HCT116 (cell line): ENCODE measurements at regions not wholly inside any gene's neighbourhood (a gene's known extent, or its start where the extent isn't known, plus 50 kb on each side); places are given as distances from the start of the nearest gene placed in this dataset.

Experiments used
- ATF3 ChIP-seq: IDR thresholded peaks from 2 replicates; pipeline ENCODE4 v1.6.1; 2012
- CBX3 ChIP-seq: IDR thresholded peaks from 2 replicates; pipeline ENCODE4 v1.6.1; 2012; ENCODE audit warnings: low read depth
- CEBPB ChIP-seq: IDR thresholded peaks from 2 replicates; pipeline ENCODE4 v1.6.1; 2012; ENCODE audit warnings: low read depth
- CTCF ChIP-seq, 3 experiments: fragments of 200-600 bp in 1 of 3; sonication (generic) in 1 of 3; IDR thresholded peaks in 2 of 3; conservative IDR thresholded peaks in 1 of 3; 2 replicates each; pipeline ENCODE4 v1.5.1; 2012 to 2017; ENCODE audit warnings: low read depth in 2 of 3, low read length in 2 of 3, antibody characterized with exemption in 1 of 3, borderline replicate concordance in 1 of 3, control low read depth in 1 of 3, mild to moderate bottlenecking in 1 of 3, mixed read lengths in 1 of 3, mixed run types in 1 of 3, moderate library complexity in 1 of 3; ENCODE audit not compliant: insufficient read depth in 1 of 3
- EGR1 ChIP-seq: IDR thresholded peaks from 2 replicates; pipeline ENCODE4 v1.6.1; 2012; ENCODE audit warnings: low read depth
- EZH2 ChIP-seq: fragments of 200-600 bp; sonication (generic); IDR thresholded peaks from 2 replicates; pipeline ENCODE4 v1.6.1; 2017; ENCODE audit warnings: antibody characterized with exemption, mixed run types
- EZH2phosphoT487 ChIP-seq: fragments of 200-600 bp; IDR thresholded peaks from 2 replicates; pipeline ENCODE4 v1.6.1; 2018; ENCODE audit warnings: antibody characterized with exemption, borderline replicate concordance
- POLR2A ChIP-seq: IDR thresholded peaks from 2 replicates; pipeline ENCODE4 v1.7.0; 2011; ENCODE audit warnings: borderline replicate concordance; ENCODE audit not compliant: insufficient read depth, insufficient read length; ENCODE audit errors: extremely low read depth
- POLR2AphosphoS5 ChIP-seq: IDR thresholded peaks from 2 replicates; pipeline ENCODE4 v1.6.1; 2011; ENCODE audit warnings: mild to moderate bottlenecking, low read depth, low read length, moderate library complexity
- RAD21 ChIP-seq: IDR thresholded peaks from 2 replicates; pipeline ENCODE4 v1.6.1; 2012; ENCODE audit warnings: low read depth, mild to moderate bottlenecking
- REST ChIP-seq: IDR thresholded peaks from 2 replicates; pipeline ENCODE4 v1.6.1; 2012; ENCODE audit warnings: low read depth
- SRF ChIP-seq: IDR thresholded peaks from 2 replicates; pipeline ENCODE4 v1.6.1; 2012; ENCODE audit warnings: low read depth
- ZBTB33 ChIP-seq: IDR thresholded peaks from 2 replicates; pipeline ENCODE4 v1.6.1; 2011; ENCODE audit warnings: mild to moderate bottlenecking, low read length, moderate library complexity; ENCODE audit not compliant: insufficient replicate concordance; ENCODE audit errors: extremely low read depth
- ZNF274 ChIP-seq: fragments of 200-500 bp; sonication (Bioruptor generic); IDR thresholded peaks from 2 replicates; pipeline ENCODE4 v1.6.1; 2014; ENCODE audit warnings: mild to moderate bottlenecking, low read depth, low read length, inconsistent platforms

GRCh38 chr22:46046299-46046685, 69.3 kb upstream of the WNT7B start:
- no peak for TF ChIP-seq CTCF (IDR thresholded peaks at IDR 0.05 in 2 of 3, conservative IDR thresholded peaks at IDR 0.05 in 1 of 3; ENCODE audit: borderline replicate concordance in 1 of 3, insufficient read depth in 1 of 3, low read depth in 2 of 3, low read length in 2 of 3)
- no peak for TF ChIP-seq EZH2
- no peak for TF ChIP-seq CBX3
- TF ChIP-seq POLR2A: no peak
- TF ChIP-seq REST: no peak
- no peak for TF ChIP-seq RAD21
- TF ChIP-seq EGR1: no peak
- TF ChIP-seq EZH2phosphoT487: no peak
- no peak for TF ChIP-seq CEBPB
- no peak for TF ChIP-seq POLR2AphosphoS5
- TF ChIP-seq SRF: no peak
- TF ChIP-seq ZNF274: no peak
- no peak for TF ChIP-seq ATF3
- no peak for TF ChIP-seq ZBTB33
